ENCODE measurements at regions not wholly inside any gene's neighbourhood (a gene's known extent, or its start where the extent isn't known, plus 50 kb on each side); places are given as distances from the start of the nearest gene placed in this dataset.

GRCh38 chr11:131108760-131109159, 192.5 kb upstream of the SNX19 start:
- WGBS: 36% methylated on average over 1 of the region's 1 CpG
- Histone ChIP-seq H3K9me3 (no peaks in the 10 kb centered on the region), H3K4me1 (replicated peaks) (no peaks in the 10 kb centered on the region), H3K27ac (no peak overlapping the region), H3K27me3 (replicated peaks; ENCODE audit: insufficient read depth) (no peaks in the 10 kb centered on the region), H3K4me3 (no peak overlapping the region), H3K36me3 (no peaks in the 10 kb centered on the region)
- no peak for DNase-seq (ENCODE audit: low spot score)
- TF ChIP-seq POLR2AphosphoS5 (IDR thresholded peaks at IDR 0.05) (no peak), CTCF (IDR thresholded peaks at IDR 0.05) (no peak), POLR2A (IDR thresholded peaks at IDR 0.05) (no peak)
- intact Hi-C loops (cut with DNase I): no loop called here

- TF ChIP-seq POLR2AphosphoS5 (IDR thresholded peaks at IDR 0.05) (no peak), POLR2A (IDR thresholded peaks at IDR 0.05) (no peak), CTCF (IDR thresholded peaks at IDR 0.05) (no peak)
- Histone ChIP-seq H3K4me3 (no peak overlapping the region), H3K9me3 (no peaks in the 10 kb centered on the region), H3K4me1 (replicated peaks) (no peaks in the 10 kb centered on the region), H3K36me3 (no peaks in the 10 kb centered on the region), H3K27ac (no peak overlapping the region), H3K27me3 (replicated peaks; ENCODE audit: insufficient read depth) (no peaks in the 10 kb centered on the region)
- DNase-seq (ENCODE audit: low spot score): no peak
- intact Hi-C loops (cut with DNase I): no loop called here
- WGBS: 77% methylated on average over 4 of the region's 4 CpGs
Observed at GRCh38 chr11:131109257-131109656, 193.0 kb upstream of the SNX19 start.

GRCh38 chr11:131109790-131110189, 193.5 kb upstream of the SNX19 start:
- no peaks in the 10 kb centered on the region for H3K27me3 ChIP-seq (replicated peaks; ENCODE audit: insufficient read depth)
- DNase-seq (ENCODE audit: low spot score): no peak
- H3K9me3 ChIP-seq: no peaks in the 10 kb centered on the region
- no peak overlapping the region for H3K4me3 ChIP-seq
- H3K4me1 ChIP-seq (replicated peaks): no peaks in the 10 kb centered on the region
- intact Hi-C loops (cut with DNase I): loop anchor here (10.0 kb wide), 1 partner anchor 65 kb away; no protein-coding TSS in a partner anchor
- no peak for TF ChIP-seq CTCF (IDR thresholded peaks at IDR 0.05)
- no peak for TF ChIP-seq POLR2AphosphoS5 (IDR thresholded peaks at IDR 0.05)
- no peak for TF ChIP-seq POLR2A (IDR thresholded peaks at IDR 0.05)
- no peak overlapping the region for H3K27ac ChIP-seq
- WGBS: 81% methylated on average over 5 of the region's 5 CpGs
- no peaks in the 10 kb centered on the region for H3K36me3 ChIP-seq

DNA sequence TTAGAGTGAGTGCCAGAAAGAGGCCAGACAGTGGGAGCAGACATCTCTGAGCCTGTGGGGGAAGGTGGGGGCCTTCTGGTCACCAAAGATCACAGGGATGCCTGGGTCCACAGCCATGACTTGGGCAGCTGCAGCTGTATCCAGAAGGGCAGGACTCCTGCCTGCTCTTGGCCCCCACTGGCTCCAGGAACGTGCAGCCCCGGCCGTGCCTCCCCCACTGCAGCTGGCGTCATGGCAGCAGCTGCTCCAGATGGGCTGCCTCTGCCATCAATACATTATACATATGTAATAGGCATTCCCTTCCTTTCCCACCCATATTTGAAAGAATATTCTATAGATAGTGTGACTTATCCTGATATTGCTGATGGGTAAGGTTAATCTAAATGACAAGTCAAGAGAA, 195.5 kb upstream of the SNX19 start:
- no peak for DNase-seq (ENCODE audit: low spot score)
- Histone ChIP-seq H3K27ac (no peak overlapping the region), H3K36me3 (no peaks in the 10 kb centered on the region), H3K4me1 (replicated peaks) (no peaks in the 10 kb centered on the region), H3K4me3 (no peak overlapping the region), H3K27me3 (replicated peaks; ENCODE audit: insufficient read depth) (no peaks in the 10 kb centered on the region), H3K9me3 (no peaks in the 10 kb centered on the region)
- WGBS: 86% methylated on average over 4 of the region's 4 CpGs
- TF ChIP-seq CTCF (IDR thresholded peaks at IDR 0.05) (no peak), POLR2A (IDR thresholded peaks at IDR 0.05) (no peak), POLR2AphosphoS5 (IDR thresholded peaks at IDR 0.05) (no peak)
- intact Hi-C loops (cut with DNase I): loop anchor here (10.0 kb wide), 1 partner anchor 63 kb away; no protein-coding TSS in a partner anchor

DNA sequence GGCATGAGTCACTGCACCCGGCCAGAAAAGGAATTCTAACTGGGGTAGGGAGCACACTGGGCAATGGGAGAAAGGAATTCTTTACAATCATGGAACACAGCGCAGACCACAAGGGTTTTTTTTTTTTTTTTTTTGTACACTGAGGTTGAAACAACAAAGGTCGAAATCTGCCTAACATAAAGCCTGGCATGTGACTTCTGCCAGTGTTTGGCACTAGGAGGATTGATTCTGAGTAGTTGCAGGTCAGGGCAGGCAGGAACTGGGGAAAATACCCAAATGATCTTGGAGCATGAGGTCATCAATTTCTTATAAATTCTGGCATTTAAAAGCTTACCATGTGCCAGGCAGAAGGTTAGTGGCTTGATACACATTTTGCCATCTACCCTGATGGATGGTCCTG, 202.0 kb upstream of the SNX19 start:
- 45% methylated on average over 3 of the region's 3 CpGs for WGBS
- no peak overlapping the region for H3K4me3 ChIP-seq

More for the DNA sequence above, 202.0 kb upstream of the SNX19 start:
- TF ChIP-seq POLR2A (IDR thresholded peaks at IDR 0.05): no peak
- TF ChIP-seq POLR2AphosphoS5 (IDR thresholded peaks at IDR 0.05): no peak
- TF ChIP-seq CTCF (IDR thresholded peaks at IDR 0.05): no peak
- Histone ChIP-seq H3K9me3 (no peaks in the 10 kb centered on the region), H3K4me1 (replicated peaks) (no peaks in the 10 kb centered on the region), H3K27ac (no peak overlapping the region), H3K36me3 (no peaks in the 10 kb centered on the region), H3K27me3 (replicated peaks; ENCODE audit: insufficient read depth) (no peaks in the 10 kb centered on the region)
- no peak for DNase-seq (ENCODE audit: low spot score)
- intact Hi-C loops (cut with DNase I): loop anchor here (10.0 kb wide), 1 partner anchor 57 kb away; no protein-coding TSS in a partner anchor

Data from prostate gland (tissue), 2 donors.